Suprapubic skin (tissue), 4 donors: ENCODE measurements at regions not wholly inside any gene's neighbourhood (a gene's known extent, or its start where the extent isn't known, plus 50 kb on each side); places are given as distances from the start of the nearest gene placed in this dataset.

Source experiments
- EP300 ChIP-seq: sonication (generic); formaldehyde crosslinking; IDR thresholded peaks from one replicate; pipeline ENCODE4 v1.6.1; 2017; ENCODE audit warnings: antibody characterized with exemption
- POLR2A ChIP-seq, 2 donors: fragments of 450-650 bp; IDR thresholded peaks; one replicate each; pipeline ENCODE4 v1.6.1; 2017; ENCODE audit warnings: antibody characterized with exemption in 2 of 2, mild to moderate bottlenecking in 2 of 2, moderate library complexity in 2 of 2
- POLR2AphosphoS5 ChIP-seq, 3 donors: sonication (generic); formaldehyde crosslinking; IDR thresholded peaks; one replicate each; pipeline ENCODE4 v1.6.1; 2017; ENCODE audit warnings: antibody characterized with exemption in 3 of 3
- TF ChIP-seq, protein P1 (sequence below), 2 donors: fragments of 200-600 bp in 1 of 2; fragments of 450-650 bp in 1 of 2; sonication (generic) in 1 of 2; IDR thresholded peaks; one replicate each; pipeline ENCODE4 v1.5.1; 2016 to 2019; ENCODE audit warnings: antibody characterized with exemption in 2 of 2, mild to moderate bottlenecking in 1 of 2, moderate library complexity in 1 of 2

DNA sequence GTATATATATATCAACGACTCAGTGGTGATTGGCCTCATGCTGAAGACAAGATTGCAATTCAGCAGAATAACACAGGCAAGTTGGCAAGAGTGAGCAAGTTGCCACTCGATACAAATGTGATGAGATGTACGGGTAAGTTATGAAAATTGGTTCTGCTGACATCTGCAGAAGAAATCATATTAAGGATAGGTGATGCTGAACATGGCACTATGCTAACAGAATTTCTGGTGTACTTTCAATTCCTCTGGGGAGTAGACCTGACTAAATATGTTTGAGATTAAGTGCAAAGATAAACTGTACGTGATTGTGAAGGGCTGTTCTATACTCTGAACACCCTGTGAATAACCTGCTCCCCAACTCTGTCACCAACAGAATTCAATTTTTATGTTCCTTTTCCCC, 758.2 kb downstream of the TBC1D32 start:
- TF ChIP-seq POLR2AphosphoS5 (IDR thresholded peaks at IDR 0.05) (no peak), EP300 (no peak), POLR2A (IDR thresholded peaks at IDR 0.05) (no peak)
- TF ChIP-seq, protein P1, sequence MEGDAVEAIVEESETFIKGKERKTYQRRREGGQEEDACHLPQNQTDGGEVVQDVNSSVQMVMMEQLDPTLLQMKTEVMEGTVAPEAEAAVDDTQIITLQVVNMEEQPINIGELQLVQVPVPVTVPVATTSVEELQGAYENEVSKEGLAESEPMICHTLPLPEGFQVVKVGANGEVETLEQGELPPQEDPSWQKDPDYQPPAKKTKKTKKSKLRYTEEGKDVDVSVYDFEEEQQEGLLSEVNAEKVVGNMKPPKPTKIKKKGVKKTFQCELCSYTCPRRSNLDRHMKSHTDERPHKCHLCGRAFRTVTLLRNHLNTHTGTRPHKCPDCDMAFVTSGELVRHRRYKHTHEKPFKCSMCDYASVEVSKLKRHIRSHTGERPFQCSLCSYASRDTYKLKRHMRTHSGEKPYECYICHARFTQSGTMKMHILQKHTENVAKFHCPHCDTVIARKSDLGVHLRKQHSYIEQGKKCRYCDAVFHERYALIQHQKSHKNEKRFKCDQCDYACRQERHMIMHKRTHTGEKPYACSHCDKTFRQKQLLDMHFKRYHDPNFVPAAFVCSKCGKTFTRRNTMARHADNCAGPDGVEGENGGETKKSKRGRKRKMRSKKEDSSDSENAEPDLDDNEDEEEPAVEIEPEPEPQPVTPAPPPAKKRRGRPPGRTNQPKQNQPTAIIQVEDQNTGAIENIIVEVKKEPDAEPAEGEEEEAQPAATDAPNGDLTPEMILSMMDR (IDR thresholded peaks at IDR 0.05): no peak
